ENCODE measurements at regions not wholly inside any gene's neighbourhood (a gene's known extent, or its start where the extent isn't known, plus 50 kb on each side); places are given as distances from the start of the nearest gene placed in this dataset.

DNA sequence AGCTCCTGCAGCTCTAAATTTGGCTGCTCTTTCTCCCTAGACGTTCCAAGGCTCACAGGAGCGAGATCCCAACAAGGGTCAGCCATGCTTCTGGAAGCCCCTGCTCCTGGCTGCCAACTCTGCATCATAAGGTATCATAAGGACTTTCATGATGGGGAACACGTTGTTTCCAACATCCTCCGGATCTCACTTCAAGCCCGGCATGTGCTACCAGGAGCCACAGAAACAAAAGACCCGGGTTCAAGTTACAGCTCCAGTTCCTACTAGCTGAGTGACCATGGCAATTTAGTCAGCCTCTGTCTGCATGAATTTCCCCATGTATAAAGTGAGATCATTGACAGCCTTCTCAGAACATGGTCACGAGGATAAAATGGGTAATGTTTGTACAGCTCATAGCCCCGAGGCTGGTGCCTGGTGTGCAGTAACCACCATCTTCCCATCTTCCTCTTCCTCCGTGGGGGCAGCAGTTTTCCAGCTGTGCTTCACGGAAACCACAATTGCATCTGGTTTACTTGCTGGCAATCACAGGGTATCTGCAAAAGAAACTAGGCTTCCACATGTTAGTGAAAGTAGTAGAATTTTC, 209.0 kb upstream of the ECI2 start:
- H3K27me3 ChIP-seq (ENCODE audit: low read depth, low read length) = no peaks in the 10 kb centered on the region
- peaks cover 11% of the 10 kb centered on the region; the same call in 1 of the 2 replicates for H3K9me3 ChIP-seq (ENCODE audit: insufficient read depth, low read length)
- H2AFZ ChIP-seq (ENCODE audit: low read depth, low read length) = no peak overlapping the region
- no peak overlapping the region for H3K4me3 ChIP-seq (ENCODE audit: low read length)
- H3K9ac ChIP-seq (ENCODE audit: low read length) = peak overlapping the region; percentile 91
- H4K20me1 ChIP-seq (ENCODE audit: insufficient read depth, low read length) = no peaks in the 10 kb centered on the region
- H3K27ac ChIP-seq (ENCODE audit: low read length) = peak overlapping the region; percentile 100
- H3K36me3 ChIP-seq (replicated peaks; ENCODE audit: low read depth, low read length) = peaks cover 19% of the 10 kb centered on the region
- TF ChIP-seq EZH2phosphoT487 (IDR thresholded peaks at IDR 0.05; ENCODE audit: low read depth) = no peak
- TF ChIP-seq, protein P1, sequence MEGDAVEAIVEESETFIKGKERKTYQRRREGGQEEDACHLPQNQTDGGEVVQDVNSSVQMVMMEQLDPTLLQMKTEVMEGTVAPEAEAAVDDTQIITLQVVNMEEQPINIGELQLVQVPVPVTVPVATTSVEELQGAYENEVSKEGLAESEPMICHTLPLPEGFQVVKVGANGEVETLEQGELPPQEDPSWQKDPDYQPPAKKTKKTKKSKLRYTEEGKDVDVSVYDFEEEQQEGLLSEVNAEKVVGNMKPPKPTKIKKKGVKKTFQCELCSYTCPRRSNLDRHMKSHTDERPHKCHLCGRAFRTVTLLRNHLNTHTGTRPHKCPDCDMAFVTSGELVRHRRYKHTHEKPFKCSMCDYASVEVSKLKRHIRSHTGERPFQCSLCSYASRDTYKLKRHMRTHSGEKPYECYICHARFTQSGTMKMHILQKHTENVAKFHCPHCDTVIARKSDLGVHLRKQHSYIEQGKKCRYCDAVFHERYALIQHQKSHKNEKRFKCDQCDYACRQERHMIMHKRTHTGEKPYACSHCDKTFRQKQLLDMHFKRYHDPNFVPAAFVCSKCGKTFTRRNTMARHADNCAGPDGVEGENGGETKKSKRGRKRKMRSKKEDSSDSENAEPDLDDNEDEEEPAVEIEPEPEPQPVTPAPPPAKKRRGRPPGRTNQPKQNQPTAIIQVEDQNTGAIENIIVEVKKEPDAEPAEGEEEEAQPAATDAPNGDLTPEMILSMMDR (IDR thresholded peaks at IDR 0.05; ENCODE audit: low read depth, low read length) = no peak
- H3K79me2 ChIP-seq (ENCODE audit: low read length) = no peaks in the 10 kb centered on the region
- peaks cover 78% of the 10 kb centered on the region for H3K4me1 ChIP-seq (ENCODE audit: low read length)
- peak overlapping the region; percentile 83 for H3K4me2 ChIP-seq (ENCODE audit: low read length)

DNA sequence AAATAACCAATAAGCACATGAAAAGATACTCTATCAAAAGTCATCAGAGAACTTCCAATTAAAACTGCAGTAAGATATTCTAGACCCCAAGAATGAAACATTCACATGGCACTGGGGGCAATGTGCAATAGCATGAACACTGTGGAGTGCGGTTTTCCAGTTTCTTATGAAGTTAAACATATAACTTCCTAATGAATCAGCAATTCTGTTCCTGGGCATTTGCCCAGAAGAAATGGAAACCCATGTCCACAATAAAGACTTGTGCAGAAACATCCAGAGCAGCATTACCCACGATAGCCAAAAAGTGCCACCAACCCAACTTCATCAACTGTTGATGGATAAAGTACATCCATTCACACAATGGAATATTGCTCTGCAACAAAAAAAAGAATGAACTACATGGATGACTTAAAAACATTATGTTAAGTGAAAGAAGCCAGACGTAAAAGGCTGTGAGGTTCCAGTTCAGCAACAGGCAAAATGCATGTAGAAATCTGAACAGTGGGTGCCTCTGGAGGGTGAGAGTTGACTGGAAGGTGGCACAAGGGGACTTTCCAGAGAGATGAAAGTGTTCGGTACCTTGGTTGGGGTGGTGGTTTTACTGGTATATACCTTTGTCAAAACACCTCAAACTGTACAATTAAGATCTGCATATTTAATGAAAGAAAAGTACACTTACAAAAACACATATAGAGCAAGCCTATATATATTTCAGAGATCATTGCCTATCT, 207.2 kb upstream of the ECI2 start:
- peak overlapping the region; percentile 61 for H3K4me3 ChIP-seq (ENCODE audit: low read length)

DNA sequence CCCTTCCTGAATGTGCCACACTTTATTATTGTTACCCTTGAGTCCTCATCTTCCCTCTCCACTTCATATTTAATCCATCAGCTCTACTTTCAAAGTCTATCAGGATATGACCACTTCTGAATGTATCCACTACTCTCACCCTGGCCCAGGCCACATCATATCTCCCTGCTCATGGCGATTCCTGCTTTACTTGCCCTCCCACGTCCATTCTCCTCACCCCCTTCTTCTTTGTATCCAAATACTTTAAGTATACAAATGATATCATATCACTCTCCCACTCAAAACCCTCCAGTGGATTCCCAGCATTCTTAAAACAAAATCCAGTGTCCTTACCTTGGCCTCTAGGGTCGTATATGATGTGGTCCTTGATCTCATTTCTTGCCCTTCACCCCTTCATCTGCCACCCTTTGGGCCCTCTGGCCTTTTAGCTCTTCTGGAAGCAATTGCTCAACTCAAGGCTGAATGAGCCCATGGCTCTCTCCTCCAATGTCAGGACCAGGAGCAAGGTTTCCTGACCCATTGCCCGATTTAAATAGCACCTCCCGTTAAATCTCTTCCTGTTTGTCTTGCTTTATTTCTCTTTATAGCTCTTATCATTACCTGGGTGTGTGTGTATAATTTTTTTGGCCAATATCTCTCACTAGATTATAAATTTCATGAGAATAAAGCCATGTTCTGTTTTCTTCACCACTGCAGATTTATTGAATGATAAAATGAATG, 205.9 kb upstream of the ECI2 start:
- Histone ChIP-seq H2AFZ (ENCODE audit: low read depth, low read length) (no peak overlapping the region), H3K27me3 (ENCODE audit: low read depth, low read length) (no peaks in the 10 kb centered on the region), H3K27ac (ENCODE audit: low read length) (peak overlapping the region; percentile 100; the same call in 1 of the 2 replicates), H4K20me1 (ENCODE audit: insufficient read depth, low read length) (no peaks in the 10 kb centered on the region), H3K36me3 (replicated peaks; ENCODE audit: low read depth, low read length) (peaks cover 26% of the 10 kb centered on the region), H3K79me2 (ENCODE audit: low read length) (no peaks in the 10 kb centered on the region), H3K4me3 (ENCODE audit: low read length) (no peak overlapping the region), H3K4me2 (ENCODE audit: low read length) (no peak overlapping the region), H3K4me1 (ENCODE audit: low read length) (peaks cover 70% of the 10 kb centered on the region), H3K9me3 (ENCODE audit: insufficient read depth, low read length) (peaks cover 22% of the 10 kb centered on the region), H3K9ac (ENCODE audit: low read length) (no peak overlapping the region)
- no peak for TF ChIP-seq EZH2phosphoT487 (IDR thresholded peaks at IDR 0.05; ENCODE audit: low read depth)
- TF ChIP-seq, protein P1 (IDR thresholded peaks at IDR 0.05; ENCODE audit: low read depth, low read length) = no peak

More for the DNA sequence above, 207.2 kb upstream of the ECI2 start:
- peaks cover 22% of the 10 kb centered on the region for H3K9me3 ChIP-seq (ENCODE audit: insufficient read depth, low read length)
- peaks cover 26% of the 10 kb centered on the region for H3K36me3 ChIP-seq (replicated peaks; ENCODE audit: low read depth, low read length)
- peak overlapping the region; percentile 91 for H3K9ac ChIP-seq (ENCODE audit: low read length)
- H3K79me2 ChIP-seq (ENCODE audit: low read length) = no peaks in the 10 kb centered on the region
- H3K27me3 ChIP-seq (ENCODE audit: low read depth, low read length) = no peaks in the 10 kb centered on the region
- no peaks in the 10 kb centered on the region for H4K20me1 ChIP-seq (ENCODE audit: insufficient read depth, low read length)
- peaks cover 70% of the 10 kb centered on the region for H3K4me1 ChIP-seq (ENCODE audit: low read length)
- peak overlapping the region; percentile 100 for H3K27ac ChIP-seq (ENCODE audit: low read length)
- TF ChIP-seq, protein P1 (IDR thresholded peaks at IDR 0.05; ENCODE audit: low read depth, low read length) = no peak
- TF ChIP-seq EZH2phosphoT487 (IDR thresholded peaks at IDR 0.05; ENCODE audit: low read depth) = no peak
- peak overlapping the region; percentile 83 for H3K4me2 ChIP-seq (ENCODE audit: low read length)
- no peak overlapping the region for H2AFZ ChIP-seq (ENCODE audit: low read depth, low read length)

DNA sequence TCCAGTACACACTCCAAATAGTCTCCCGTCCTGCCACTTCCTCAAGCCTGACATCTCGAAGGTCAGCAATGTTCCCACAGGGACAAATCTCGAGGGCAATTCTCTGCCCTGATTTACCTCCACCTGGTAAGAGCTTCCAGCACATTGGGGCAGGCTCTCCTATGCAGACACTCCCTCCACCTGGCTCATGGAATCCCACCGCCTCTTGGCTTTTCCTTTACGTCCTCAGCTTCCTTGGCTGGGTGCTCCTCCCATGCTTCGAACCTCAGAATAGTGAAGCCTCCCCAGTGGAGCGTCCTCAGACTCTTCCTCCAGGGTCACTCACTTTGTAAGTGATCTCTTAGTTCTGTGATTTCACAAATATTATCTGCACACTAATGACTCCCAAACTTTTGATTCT, 205.2 kb upstream of the ECI2 start:
- Histone ChIP-seq H3K27ac (ENCODE audit: low read length) (no peak overlapping the region), H2AFZ (ENCODE audit: low read depth, low read length) (no peak overlapping the region), H3K79me2 (ENCODE audit: low read length) (no peaks in the 10 kb centered on the region), H3K9me3 (ENCODE audit: insufficient read depth, low read length) (peaks cover 22% of the 10 kb centered on the region), H3K36me3 (replicated peaks; ENCODE audit: low read depth, low read length) (peaks cover 26% of the 10 kb centered on the region), H3K4me3 (ENCODE audit: low read length) (no peak overlapping the region), H3K4me2 (ENCODE audit: low read length) (no peak overlapping the region), H4K20me1 (ENCODE audit: insufficient read depth, low read length) (no peaks in the 10 kb centered on the region), H3K4me1 (ENCODE audit: low read length) (peaks cover 71% of the 10 kb centered on the region), H3K27me3 (ENCODE audit: low read depth, low read length) (no peaks in the 10 kb centered on the region), H3K9ac (ENCODE audit: low read length) (no peak overlapping the region)
- TF ChIP-seq, protein P1 (IDR thresholded peaks at IDR 0.05; ENCODE audit: low read depth, low read length) = no peak
- TF ChIP-seq EZH2phosphoT487 (IDR thresholded peaks at IDR 0.05; ENCODE audit: low read depth) = no peak
